ENCODE measurements at regions not wholly inside any gene's neighbourhood (a gene's known extent, or its start where the extent isn't known, plus 50 kb on each side); places are given as distances from the start of the nearest gene placed in this dataset.

GRCh38 chr11:27195837-27196202 lies 155.2 kb downstream of the BBOX1 start:
- Mint-ChIP-seq H3K4me3 (no peak overlapping the region), H3K9me3 (no peaks in the 10 kb centered on the region), H3K36me3 (no peaks in the 10 kb centered on the region), H3K27ac (no peak overlapping the region), H3K4me1 (no peaks in the 10 kb centered on the region), H3K27me3 (no peaks in the 10 kb centered on the region)

- Mint-ChIP-seq H3K27ac (no peak overlapping the region), H3K9me3 (peaks cover 0 to 1% (median 0%) of the 10 kb centered on the region in 3 donors), H3K4me3 (no peak overlapping the region), H3K27me3 (peaks cover 1% of the 10 kb centered on the region), H3K36me3 (no peaks in the 10 kb centered on the region), H3K4me1 (no peaks in the 10 kb centered on the region)
Measured at GRCh38 chr11:27194976-27195375, 154.4 kb downstream of the BBOX1 start.

DNA sequence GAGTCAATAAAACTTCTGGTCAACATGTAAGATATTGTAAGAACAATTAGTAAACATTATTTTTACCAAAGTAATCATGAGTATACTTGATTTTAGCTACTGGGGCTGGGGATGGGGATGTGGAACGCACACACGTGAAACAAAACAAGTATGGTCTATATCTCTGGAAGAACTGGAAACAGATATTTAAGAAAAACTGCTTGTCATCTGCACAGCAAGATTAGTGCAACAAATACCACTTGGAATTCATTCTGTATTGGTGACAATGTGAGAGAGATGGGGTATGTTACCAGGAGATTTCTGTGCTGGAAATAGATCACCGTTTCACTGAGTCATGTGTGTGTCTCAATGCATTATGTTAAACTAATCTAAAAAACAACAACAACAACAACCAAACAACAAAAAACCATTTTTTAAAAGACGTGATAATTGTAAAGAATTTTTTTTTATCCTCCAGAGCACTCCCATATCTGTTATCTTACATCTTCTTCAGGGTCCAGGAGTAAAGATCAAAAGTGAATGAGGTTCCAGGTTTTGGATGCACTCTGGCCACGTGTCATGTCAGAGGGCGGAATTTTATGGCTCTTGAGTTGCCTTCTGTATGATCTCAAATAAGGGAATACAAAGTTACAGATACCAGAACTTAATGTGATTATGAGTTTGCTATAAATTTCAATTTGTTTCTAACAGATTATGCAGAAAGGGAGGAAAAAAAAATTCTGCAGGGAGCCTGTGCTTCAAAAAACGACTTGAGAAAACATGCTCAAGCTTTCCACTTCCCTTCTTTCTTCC lies 153.0 kb downstream of the BBOX1 start:
- Mint-ChIP-seq H3K4me3 (no peak overlapping the region), H3K9me3 (peaks cover 0 to 1% (median 0%) of the 10 kb centered on the region in 3 donors), H3K27ac (no peak overlapping the region), H3K36me3 (no peaks in the 10 kb centered on the region), H3K27me3 (peaks cover 3% of the 10 kb centered on the region), H3K4me1 (no peaks in the 10 kb centered on the region)

DNA sequence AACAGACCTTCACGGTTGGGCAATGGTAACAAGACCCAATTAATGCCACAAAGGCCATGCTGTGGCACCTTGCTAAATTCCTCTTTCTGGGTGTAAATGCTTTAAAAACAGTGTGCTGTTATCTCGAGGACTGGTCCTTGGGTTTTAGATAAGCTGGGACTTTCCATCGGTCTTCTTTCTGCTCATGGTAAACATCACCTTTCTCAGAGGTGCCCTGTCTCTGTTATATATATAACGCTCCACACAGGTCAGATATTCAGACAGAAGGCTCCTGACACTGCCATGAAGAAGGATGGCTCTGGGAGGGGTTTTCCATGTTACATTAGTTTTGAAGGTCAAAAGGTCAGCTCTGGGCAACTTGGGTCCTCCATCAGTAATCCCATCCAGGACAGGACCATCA lies 151.6 kb downstream of the BBOX1 start:
- Mint-ChIP-seq H3K27ac (no peak overlapping the region), H3K4me3 (no peak overlapping the region), H3K27me3 (peaks cover 3% of the 10 kb centered on the region), H3K9me3 (peaks cover 0 to 1% (median 0%) of the 10 kb centered on the region in 3 donors), H3K36me3 (no peaks in the 10 kb centered on the region), H3K4me1 (no peaks in the 10 kb centered on the region)

- H3K27me3 Mint-ChIP-seq, result peaks cover 3% of the 10 kb centered on the region
Measured at GRCh38 chr11:27191639-27192038, 151.0 kb downstream of the BBOX1 start.

GRCh38 chr11:27188696-27189095 lies 148.1 kb downstream of the BBOX1 start:
- Mint-ChIP-seq H3K27ac (no peak overlapping the region), H3K4me1 (no peaks in the 10 kb centered on the region), H3K27me3 (peaks cover 3% of the 10 kb centered on the region), H3K9me3 (peaks cover 0 to 1% (median 0%) of the 10 kb centered on the region in 3 donors), H3K4me3 (no peak overlapping the region), H3K36me3 (no peaks in the 10 kb centered on the region)

More at GRCh38 chr11:27191639-27192038, 151.0 kb downstream of the BBOX1 start:
- Mint-ChIP-seq H3K27ac (no peak overlapping the region), H3K9me3 (peaks cover 0 to 1% (median 0%) of the 10 kb centered on the region in 3 donors), H3K4me1 (no peaks in the 10 kb centered on the region), H3K36me3 (no peaks in the 10 kb centered on the region), H3K4me3 (no peak overlapping the region)

- H3K4me1 Mint-ChIP-seq, result no peaks in the 10 kb centered on the region
- no peak overlapping the region for H3K4me3 Mint-ChIP-seq
- no peak overlapping the region for H3K27ac Mint-ChIP-seq
- H3K36me3 Mint-ChIP-seq, result no peaks in the 10 kb centered on the region
- peaks cover 3% of the 10 kb centered on the region for H3K27me3 Mint-ChIP-seq
- H3K9me3 Mint-ChIP-seq, result peaks cover 0 to 1% (median 0%) of the 10 kb centered on the region in 3 donors
Measured at GRCh38 chr11:27187848-27188621, 147.4 kb downstream of the BBOX1 start.

- H3K4me3 Mint-ChIP-seq, result no peak overlapping the region
- H3K4me1 Mint-ChIP-seq, result no peaks in the 10 kb centered on the region
- H3K36me3 Mint-ChIP-seq, result no peaks in the 10 kb centered on the region
- peaks cover 0 to 1% (median 0%) of the 10 kb centered on the region in 3 donors for H3K9me3 Mint-ChIP-seq
- H3K27me3 Mint-ChIP-seq, result peaks cover 3% of the 10 kb centered on the region
- H3K27ac Mint-ChIP-seq, result no peak overlapping the region
Measured at GRCh38 chr11:27187075-27187847, 146.6 kb downstream of the BBOX1 start.

DNA sequence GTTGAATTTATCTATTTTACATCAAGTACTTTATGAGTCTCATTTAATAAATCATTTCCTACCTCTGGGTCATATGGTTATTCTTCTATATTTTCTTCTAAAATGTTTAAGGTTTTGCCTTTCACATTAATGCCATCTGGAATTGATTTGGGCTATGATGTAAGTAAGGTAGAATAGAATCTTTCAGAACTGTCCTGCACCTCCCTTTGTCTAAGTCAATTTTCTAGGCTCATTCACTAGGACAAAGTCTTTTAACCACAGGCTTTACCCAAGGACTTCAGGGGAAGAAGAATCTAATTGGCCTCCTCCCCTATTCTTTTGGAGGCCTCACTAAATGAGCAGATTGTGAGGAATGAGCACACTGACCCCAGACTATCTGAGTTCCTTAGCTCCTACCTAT lies 146.0 kb downstream of the BBOX1 start:
- Mint-ChIP-seq H3K4me3 (no peak overlapping the region), H3K27me3 (peaks cover 3% of the 10 kb centered on the region), H3K9me3 (peaks cover 0 to 1% (median 0%) of the 10 kb centered on the region in 3 donors), H3K36me3 (no peaks in the 10 kb centered on the region), H3K4me1 (no peaks in the 10 kb centered on the region), H3K27ac (no peak overlapping the region)

DNA sequence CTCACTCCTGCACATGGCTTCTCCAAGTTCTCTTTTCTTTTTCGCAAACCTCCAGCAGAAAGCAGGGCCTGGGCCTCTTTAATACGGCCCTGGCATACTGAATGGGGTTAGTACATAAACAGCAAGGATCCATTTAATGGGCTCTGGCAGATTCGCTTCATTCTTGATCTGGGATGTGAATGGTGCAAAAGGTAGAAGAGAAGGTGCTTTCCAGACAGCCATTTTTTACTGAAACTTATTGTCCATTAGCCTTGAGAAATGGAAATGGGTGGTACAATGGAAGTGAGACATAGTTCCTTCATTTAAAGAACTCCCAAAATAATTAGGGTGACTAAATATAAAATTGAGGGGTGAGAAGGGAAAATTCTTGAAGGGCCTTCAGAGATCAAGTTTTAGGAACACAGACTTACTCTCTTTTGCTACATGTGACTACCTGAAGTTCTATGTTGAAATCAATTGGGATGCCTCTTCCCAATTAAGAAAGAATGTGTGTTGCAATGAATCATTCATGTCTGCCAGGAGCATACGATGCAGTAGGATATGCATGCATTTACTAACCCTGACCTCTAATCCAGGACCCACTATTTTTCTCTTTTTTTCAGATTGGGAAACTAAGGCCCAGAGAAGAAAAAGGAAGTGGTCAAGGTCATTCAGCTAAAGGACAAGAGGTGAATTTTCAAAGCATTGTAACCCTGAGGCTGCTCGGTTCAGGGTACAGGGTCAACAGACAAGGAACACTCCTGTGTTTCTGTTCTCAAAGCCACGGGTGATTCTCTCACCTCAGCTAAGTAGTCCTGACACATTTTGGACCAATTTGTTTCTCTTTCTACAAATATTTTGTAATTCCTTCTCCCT lies 144.1 kb downstream of the BBOX1 start:
- Mint-ChIP-seq H3K4me1 (no peaks in the 10 kb centered on the region), H3K4me3 (no peak overlapping the region), H3K27me3 (peaks cover 4% of the 10 kb centered on the region), H3K9me3 (no peaks in the 10 kb centered on the region), H3K36me3 (no peaks in the 10 kb centered on the region), H3K27ac (peak overlapping the region in 1 of 3 donors; percentile 21)

DNA sequence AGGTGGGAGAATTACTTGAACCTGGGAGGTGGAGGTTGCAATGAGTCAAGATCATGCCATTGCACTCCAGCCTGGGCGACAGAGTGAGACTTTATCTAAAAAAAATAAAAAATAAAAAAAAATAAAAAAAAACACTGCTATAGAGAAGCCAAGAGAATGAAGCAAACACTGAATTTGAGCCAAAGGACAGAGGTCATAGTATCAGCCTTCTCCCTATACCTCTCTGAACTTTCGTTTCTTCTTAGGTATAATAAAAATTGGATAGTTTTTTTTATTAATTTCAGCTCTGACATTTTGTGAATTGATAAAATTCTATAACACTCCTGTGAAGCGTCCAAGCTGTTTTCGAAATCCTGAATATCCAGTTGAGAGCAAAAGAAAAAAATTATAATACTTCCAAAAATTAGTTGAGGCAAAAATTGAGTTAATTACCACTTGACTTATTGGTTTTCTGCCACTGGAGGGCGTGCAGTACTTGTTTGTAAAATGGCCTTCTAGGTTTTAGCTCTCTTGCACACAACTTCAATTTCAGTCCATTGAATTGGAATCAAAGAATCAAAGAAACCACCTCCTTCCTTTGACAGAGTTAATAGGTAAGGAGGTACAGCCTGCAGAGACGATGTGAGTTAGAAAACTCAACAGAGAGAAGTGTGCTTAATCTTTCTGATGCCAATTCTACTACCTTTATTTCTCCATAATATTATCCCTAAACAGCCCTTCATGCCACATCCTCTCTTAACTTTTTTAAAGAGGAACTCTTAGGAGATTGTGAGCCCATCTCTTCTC lies 143.2 kb downstream of the BBOX1 start:
- Mint-ChIP-seq H3K4me3 (no peak overlapping the region), H3K27ac (peak overlapping the region in 1 of 3 donors; percentile 21), H3K27me3 (peaks cover 3% of the 10 kb centered on the region), H3K4me1 (no peaks in the 10 kb centered on the region), H3K9me3 (no peaks in the 10 kb centered on the region), H3K36me3 (no peaks in the 10 kb centered on the region)

GRCh38 chr11:27179334-27179733 lies 138.7 kb downstream of the BBOX1 start:
- H3K36me3 Mint-ChIP-seq, result no peaks in the 10 kb centered on the region
- H3K27me3 Mint-ChIP-seq, result peaks cover 2% of the 10 kb centered on the region
- H3K27ac Mint-ChIP-seq, result no peak overlapping the region
- H3K4me3 Mint-ChIP-seq, result no peak overlapping the region
- H3K4me1 Mint-ChIP-seq, result no peaks in the 10 kb centered on the region
- no peaks in the 10 kb centered on the region for H3K9me3 Mint-ChIP-seq

DNA sequence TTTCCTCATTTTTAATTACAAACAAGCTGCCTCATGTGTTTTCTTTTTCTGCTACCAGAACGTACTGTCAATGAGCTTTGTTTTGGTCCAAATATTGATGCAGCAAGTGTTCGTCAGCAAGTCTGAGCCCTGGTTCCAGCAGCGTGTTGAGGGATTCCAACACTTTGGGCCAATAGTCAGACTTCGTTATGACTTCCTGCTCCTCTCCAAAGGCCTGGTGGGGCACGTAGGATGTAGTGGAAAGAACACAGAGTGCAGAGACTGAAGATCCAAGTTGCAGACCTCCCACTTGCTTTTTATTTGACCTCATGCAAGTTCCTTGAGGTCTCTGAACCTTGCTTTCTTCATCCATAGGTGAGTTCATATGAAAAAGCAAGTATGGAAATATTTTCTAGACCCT lies 138.2 kb downstream of the BBOX1 start:
- no peaks in the 10 kb centered on the region for H3K4me1 Mint-ChIP-seq
- no peak overlapping the region for H3K27ac Mint-ChIP-seq
- H3K27me3 Mint-ChIP-seq, result peaks cover 2% of the 10 kb centered on the region
- H3K4me3 Mint-ChIP-seq, result no peak overlapping the region
- no peaks in the 10 kb centered on the region for H3K36me3 Mint-ChIP-seq
- H3K9me3 Mint-ChIP-seq, result no peaks in the 10 kb centered on the region
